ENCODE measurements at regions not wholly inside any gene's neighbourhood (a gene's known extent, or its start where the extent isn't known, plus 50 kb on each side); places are given as distances from the start of the nearest gene placed in this dataset.
"Not testable (repeated sequence)": the region's sequence is repeated elsewhere in the genome, so short reads cannot be mapped to it uniquely, and the experiment has no call there.

GRCh38 chr7:13742811-13743210 lies 246.7 kb downstream of the ETV1 start:
- no peak for DNase-seq

GRCh38 chr7:13743226-13743625 lies 246.2 kb downstream of the ETV1 start:
- no peak for DNase-seq

- no peak for DNase-seq
These were observed 243.9 kb downstream of the ETV1 start for GRCh38 chr7:13745530-13745929.

- DNase-seq = no peak
These were observed 240.5 kb downstream of the ETV1 start for GRCh38 chr7:13748998-13749397.

- no peak for DNase-seq
These were observed 239.8 kb downstream of the ETV1 start for GRCh38 chr7:13749636-13750035.

- no peak for DNase-seq
These were observed 237.7 kb downstream of the ETV1 start for GRCh38 chr7:13751766-13752165.

- no peak for DNase-seq
These were observed 231.6 kb downstream of the ETV1 start for GRCh38 chr7:13757841-13758240.

GRCh38 chr7:13765853-13766252 lies 223.6 kb downstream of the ETV1 start:
- not testable (repeated sequence) for DNase-seq

GRCh38 chr7:13770305-13770704 lies 219.2 kb downstream of the ETV1 start:
- DNase-seq = no peak

GRCh38 chr7:13774976-13775375 lies 214.5 kb downstream of the ETV1 start:
- no peak for DNase-seq

- no peak for DNase-seq
These were observed 212.2 kb downstream of the ETV1 start for GRCh38 chr7:13777242-13777641.

GRCh38 chr7:13778967-13779366 lies 210.5 kb downstream of the ETV1 start:
- no peak for DNase-seq

GRCh38 chr7:13790611-13791010 lies 198.9 kb downstream of the ETV1 start:
- no peak for DNase-seq

- DNase-seq = no peak
These were observed 197.3 kb downstream of the ETV1 start for GRCh38 chr7:13792208-13792607.

- DNase-seq = no peak
These were observed 195.5 kb downstream of the ETV1 start for GRCh38 chr7:13793926-13794325.

- DNase-seq = no peak
These were observed 194.9 kb downstream of the ETV1 start for GRCh38 chr7:13794581-13794980.

GRCh38 chr7:13797545-13797944 lies 191.9 kb downstream of the ETV1 start:
- DNase-seq = no peak

GRCh38 chr7:13800694-13801448 lies 188.6 kb downstream of the ETV1 start:
- DNase-seq = no peak

- DNase-seq = no peak
These were observed 187.8 kb downstream of the ETV1 start for GRCh38 chr7:13801669-13802068.

GRCh38 chr7:13802651-13803050 lies 186.8 kb downstream of the ETV1 start:
- no peak for DNase-seq

GRCh38 chr7:13803134-13803533 lies 186.3 kb downstream of the ETV1 start:
- DNase-seq = no peak

- not testable (repeated sequence) for DNase-seq
These were observed 183.2 kb downstream of the ETV1 start for GRCh38 chr7:13806089-13806867.

GRCh38 chr7:13817230-13817629 lies 172.2 kb downstream of the ETV1 start:
- not testable (repeated sequence) for DNase-seq

GRCh38 chr7:13821152-13821787 lies 168.2 kb downstream of the ETV1 start:
- no peak for DNase-seq

All from inflammatory macrophage treated with lipopolysaccharide for 1 hour (primary cell).